ENCODE measurements at regions not wholly inside any gene's neighbourhood (a gene's known extent, or its start where the extent isn't known, plus 50 kb on each side); places are given as distances from the start of the nearest gene placed in this dataset.

GRCh38 chrX:64097891-64098290, 107.6 kb downstream of the AMER1 start:
- no peak for DNase-seq

DNA sequence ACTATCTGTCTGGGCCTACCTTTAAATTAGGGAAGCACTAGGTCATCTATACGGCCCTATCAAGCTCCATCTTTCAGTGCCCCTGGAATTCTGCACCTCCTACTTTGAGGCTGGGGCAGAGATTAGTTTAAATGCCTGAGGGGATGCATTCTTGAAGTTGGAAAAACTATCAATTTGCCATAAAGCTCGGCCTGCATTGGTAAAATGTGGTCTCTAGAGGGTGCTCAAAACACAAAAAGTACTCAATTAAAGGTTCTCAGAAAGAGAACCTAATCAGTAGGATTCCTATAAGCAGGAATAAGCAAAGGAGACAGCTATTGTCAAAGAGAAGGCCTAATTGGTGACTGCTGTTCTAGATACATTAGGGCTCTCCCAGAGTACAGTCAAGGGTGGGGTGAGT, 111.7 kb downstream of the AMER1 start:
- DNase-seq = peak; percentile 57
